ENCODE measurements at regions not wholly inside any gene's neighbourhood (a gene's known extent, or its start where the extent isn't known, plus 50 kb on each side); places are given as distances from the start of the nearest gene placed in this dataset.
A peak's percentile ranks its signal among the peaks of the same experiment; 100 is the strongest.
"Not testable (repeated sequence)": the region's sequence is repeated elsewhere in the genome, so short reads cannot be mapped to it uniquely, and the experiment has no call there.

- H3K27me3 ChIP-seq (ENCODE audit: control insufficient read depth in 5 of 5, insufficient read depth in 4 of 5, low read length in 5 of 5); H3K9me3 ChIP-seq (ENCODE audit: control insufficient read depth in 5 of 5, low read length in 5 of 5); H3K9ac ChIP-seq (ENCODE audit: low read length in 5 of 5); H3K36me3 ChIP-seq (ENCODE audit: control insufficient read depth in 5 of 5, insufficient read depth in 5 of 5, low read length in 5 of 5); H3K27ac ChIP-seq (ENCODE audit: low read depth, low read length); H3K4me3 ChIP-seq (ENCODE audit: low read depth in 1 of 5, low read length in 5 of 5): not testable (repeated sequence)
- peaks cover 0 to 17% (median 5%) of the 10 kb centered on the region in 5 donors for H3K4me1 ChIP-seq (ENCODE audit: control insufficient read depth in 5 of 5, insufficient read depth in 5 of 5, low read length in 5 of 5)
These were observed 52.8 kb downstream of the FOXD4L6 start for GRCh38 chr9:41075671-41076070.

GRCh38 chr9:41074356-41074942 is 54.0 kb downstream of the FOXD4L6 start:
- Histone ChIP-seq H3K9ac (ENCODE audit: low read length in 5 of 5) (peak overlapping the region in 1 of 5 donors; percentile 12), H3K4me3 (ENCODE audit: low read depth in 1 of 5, low read length in 5 of 5) (peak overlapping the region; percentile 26 to 82 (median 65))
- H3K27ac ChIP-seq (ENCODE audit: low read depth, low read length), result not testable (repeated sequence)

GRCh38 chr9:41073471-41074243 is 54.8 kb downstream of the FOXD4L6 start:
- H3K4me3 ChIP-seq (ENCODE audit: low read depth in 1 of 5, low read length in 5 of 5), result peak overlapping the region in 4 of 5 donors; percentile 59 to 82 (median 68)
- not testable (repeated sequence) for H3K36me3 ChIP-seq (ENCODE audit: control insufficient read depth in 5 of 5, insufficient read depth in 5 of 5, low read length in 5 of 5); H3K27ac ChIP-seq (ENCODE audit: low read depth, low read length); H3K9me3 ChIP-seq (ENCODE audit: control insufficient read depth in 5 of 5, low read length in 5 of 5); H3K9ac ChIP-seq (ENCODE audit: low read length in 5 of 5); H3K27me3 ChIP-seq (ENCODE audit: control insufficient read depth in 5 of 5, insufficient read depth in 4 of 5, low read length in 5 of 5)
- peaks cover 0 to 17% (median 5%) of the 10 kb centered on the region in 5 donors for H3K4me1 ChIP-seq (ENCODE audit: control insufficient read depth in 5 of 5, insufficient read depth in 5 of 5, low read length in 5 of 5)

More at GRCh38 chr9:41074356-41074942, 54.0 kb downstream of the FOXD4L6 start:
- H3K36me3 ChIP-seq (ENCODE audit: control insufficient read depth in 5 of 5, insufficient read depth in 5 of 5, low read length in 5 of 5); H3K9me3 ChIP-seq (ENCODE audit: control insufficient read depth in 5 of 5, low read length in 5 of 5); H3K27me3 ChIP-seq (ENCODE audit: control insufficient read depth in 5 of 5, insufficient read depth in 4 of 5, low read length in 5 of 5): not testable (repeated sequence)
- peaks cover 0 to 17% (median 5%) of the 10 kb centered on the region in 5 donors for H3K4me1 ChIP-seq (ENCODE audit: control insufficient read depth in 5 of 5, insufficient read depth in 5 of 5, low read length in 5 of 5)

DNA sequence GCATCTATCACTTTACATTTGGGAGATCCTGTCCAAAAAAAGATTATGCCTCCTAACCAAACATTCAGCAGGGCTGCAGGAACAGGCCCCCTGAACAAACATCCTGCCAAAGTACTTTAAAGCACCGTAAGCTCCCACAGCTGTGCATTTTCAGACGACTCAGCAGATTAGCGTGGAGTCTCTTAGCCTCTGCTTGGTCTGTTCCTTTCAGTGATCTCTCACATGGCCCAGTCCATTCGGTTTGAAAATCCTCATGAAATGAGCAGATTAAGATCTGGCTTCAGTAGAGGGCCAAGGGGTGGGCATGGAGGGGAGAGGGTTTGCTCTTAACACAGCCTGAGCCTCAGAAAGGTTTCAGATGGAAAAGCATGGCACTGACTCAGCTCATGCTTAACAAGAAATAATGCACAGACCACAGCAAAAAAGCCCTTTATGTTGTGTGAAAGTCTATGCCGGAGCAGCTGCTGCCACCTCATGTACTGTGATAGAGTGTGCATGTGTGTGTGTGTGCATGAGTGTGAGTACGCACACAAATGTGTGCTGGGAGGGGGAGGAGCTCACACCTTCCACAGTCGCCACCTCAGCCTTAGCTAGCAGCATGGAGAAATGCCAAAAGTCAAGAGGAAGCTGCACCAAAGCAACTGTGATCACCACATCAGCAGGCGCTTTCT is 64.2 kb downstream of the FOXD4L6 start:
- H3K4me1 ChIP-seq (ENCODE audit: control insufficient read depth in 5 of 5, insufficient read depth in 5 of 5, low read length in 5 of 5); H3K27ac ChIP-seq (ENCODE audit: low read depth, low read length): not testable (repeated sequence)

GRCh38 chr9:41063243-41063642 is 65.2 kb downstream of the FOXD4L6 start:
- H3K9ac ChIP-seq (ENCODE audit: low read length in 5 of 5); H3K9me3 ChIP-seq (ENCODE audit: control insufficient read depth in 5 of 5, low read length in 5 of 5); H3K4me3 ChIP-seq (ENCODE audit: low read depth in 1 of 5, low read length in 5 of 5); H3K27ac ChIP-seq (ENCODE audit: low read depth, low read length); H3K4me1 ChIP-seq (ENCODE audit: control insufficient read depth in 5 of 5, insufficient read depth in 5 of 5, low read length in 5 of 5); H3K36me3 ChIP-seq (ENCODE audit: control insufficient read depth in 5 of 5, insufficient read depth in 5 of 5, low read length in 5 of 5); H3K27me3 ChIP-seq (ENCODE audit: control insufficient read depth in 5 of 5, insufficient read depth in 4 of 5, low read length in 5 of 5): not testable (repeated sequence)

More for the DNA sequence above, 64.2 kb downstream of the FOXD4L6 start:
- not testable (repeated sequence) for H3K4me3 ChIP-seq (ENCODE audit: low read depth in 1 of 5, low read length in 5 of 5); H3K9ac ChIP-seq (ENCODE audit: low read length in 5 of 5); H3K9me3 ChIP-seq (ENCODE audit: control insufficient read depth in 5 of 5, low read length in 5 of 5); H3K27me3 ChIP-seq (ENCODE audit: control insufficient read depth in 5 of 5, insufficient read depth in 4 of 5, low read length in 5 of 5); H3K36me3 ChIP-seq (ENCODE audit: control insufficient read depth in 5 of 5, insufficient read depth in 5 of 5, low read length in 5 of 5)

GRCh38 chr9:41059603-41060002 is 68.9 kb downstream of the FOXD4L6 start:
- H3K9ac ChIP-seq (ENCODE audit: low read length in 5 of 5); H3K9me3 ChIP-seq (ENCODE audit: control insufficient read depth in 5 of 5, low read length in 5 of 5); H3K4me3 ChIP-seq (ENCODE audit: low read depth in 1 of 5, low read length in 5 of 5); H3K36me3 ChIP-seq (ENCODE audit: control insufficient read depth in 5 of 5, insufficient read depth in 5 of 5, low read length in 5 of 5); H3K4me1 ChIP-seq (ENCODE audit: control insufficient read depth in 5 of 5, insufficient read depth in 5 of 5, low read length in 5 of 5); H3K27ac ChIP-seq (ENCODE audit: low read depth, low read length); H3K27me3 ChIP-seq (ENCODE audit: control insufficient read depth in 5 of 5, insufficient read depth in 4 of 5, low read length in 5 of 5): not testable (repeated sequence)

- H3K9ac ChIP-seq (ENCODE audit: low read length in 5 of 5); H3K4me3 ChIP-seq (ENCODE audit: low read depth in 1 of 5, low read length in 5 of 5); H3K4me1 ChIP-seq (ENCODE audit: control insufficient read depth in 5 of 5, insufficient read depth in 5 of 5, low read length in 5 of 5); H3K9me3 ChIP-seq (ENCODE audit: control insufficient read depth in 5 of 5, low read length in 5 of 5); H3K36me3 ChIP-seq (ENCODE audit: control insufficient read depth in 5 of 5, insufficient read depth in 5 of 5, low read length in 5 of 5); H3K27me3 ChIP-seq (ENCODE audit: control insufficient read depth in 5 of 5, insufficient read depth in 4 of 5, low read length in 5 of 5); H3K27ac ChIP-seq (ENCODE audit: low read depth, low read length): not testable (repeated sequence)
These were observed 74.7 kb downstream of the FOXD4L6 start for GRCh38 chr9:41053666-41054363.

DNA sequence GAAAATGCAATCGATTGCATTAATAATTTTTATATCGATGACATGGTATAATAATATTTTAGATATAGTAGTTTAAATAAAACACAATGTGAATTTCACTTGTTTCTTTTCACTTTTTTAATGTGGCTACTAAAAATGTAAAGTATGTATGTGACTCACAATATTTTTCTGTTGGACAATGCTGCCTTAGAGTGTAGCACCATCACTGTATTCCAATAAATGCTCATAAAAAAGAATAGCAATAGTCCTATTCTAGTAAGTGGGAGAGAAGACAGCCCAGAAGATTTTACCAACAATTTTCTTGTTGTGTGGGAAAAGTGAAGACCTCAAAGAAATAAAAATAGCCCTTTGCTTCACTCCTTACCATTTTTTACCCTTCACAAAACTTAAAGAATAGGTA is 79.8 kb downstream of the FOXD4L6 start:
- not testable (repeated sequence) for H3K27ac ChIP-seq (ENCODE audit: low read depth, low read length); H3K9me3 ChIP-seq (ENCODE audit: control insufficient read depth in 5 of 5, low read length in 5 of 5); H3K9ac ChIP-seq (ENCODE audit: low read length in 5 of 5); H3K36me3 ChIP-seq (ENCODE audit: control insufficient read depth in 5 of 5, insufficient read depth in 5 of 5, low read length in 5 of 5); H3K4me1 ChIP-seq (ENCODE audit: control insufficient read depth in 5 of 5, insufficient read depth in 5 of 5, low read length in 5 of 5); H3K4me3 ChIP-seq (ENCODE audit: low read depth in 1 of 5, low read length in 5 of 5); H3K27me3 ChIP-seq (ENCODE audit: control insufficient read depth in 5 of 5, insufficient read depth in 4 of 5, low read length in 5 of 5)

GRCh38 chr9:41047792-41048191 is 80.7 kb downstream of the FOXD4L6 start:
- not testable (repeated sequence) for H3K4me3 ChIP-seq (ENCODE audit: low read depth in 1 of 5, low read length in 5 of 5); H3K27me3 ChIP-seq (ENCODE audit: control insufficient read depth in 5 of 5, insufficient read depth in 4 of 5, low read length in 5 of 5); H3K9ac ChIP-seq (ENCODE audit: low read length in 5 of 5); H3K9me3 ChIP-seq (ENCODE audit: control insufficient read depth in 5 of 5, low read length in 5 of 5); H3K36me3 ChIP-seq (ENCODE audit: control insufficient read depth in 5 of 5, insufficient read depth in 5 of 5, low read length in 5 of 5); H3K4me1 ChIP-seq (ENCODE audit: control insufficient read depth in 5 of 5, insufficient read depth in 5 of 5, low read length in 5 of 5); H3K27ac ChIP-seq (ENCODE audit: low read depth, low read length)

GRCh38 chr9:41044930-41045329 is 83.6 kb downstream of the FOXD4L6 start:
- H3K9me3 ChIP-seq (ENCODE audit: control insufficient read depth in 5 of 5, low read length in 5 of 5); H3K27me3 ChIP-seq (ENCODE audit: control insufficient read depth in 5 of 5, insufficient read depth in 4 of 5, low read length in 5 of 5); H3K4me3 ChIP-seq (ENCODE audit: low read depth in 1 of 5, low read length in 5 of 5); H3K27ac ChIP-seq (ENCODE audit: low read depth, low read length); H3K9ac ChIP-seq (ENCODE audit: low read length in 5 of 5); H3K4me1 ChIP-seq (ENCODE audit: control insufficient read depth in 5 of 5, insufficient read depth in 5 of 5, low read length in 5 of 5); H3K36me3 ChIP-seq (ENCODE audit: control insufficient read depth in 5 of 5, insufficient read depth in 5 of 5, low read length in 5 of 5): not testable (repeated sequence)

Measured in subcutaneous abdominal adipose tissue (tissue), 5 donors.